ENCODE measurements at regions not wholly inside any gene's neighbourhood (a gene's known extent, or its start where the extent isn't known, plus 50 kb on each side); places are given as distances from the start of the nearest gene placed in this dataset.

GRCh38 chr2:223251656-223252229, 199.8 kb downstream of the KCNE4 start:
- no peak for DNase-seq (ENCODE audit: low read depth in 1 of 2, low spot score in 1 of 2)
- TF ChIP-seq JUND (IDR thresholded peaks at IDR 0.05; ENCODE audit: low read depth): no peak
- in situ Hi-C loops (cut with HindIII; ENCODE audit: low pct_unique_long_range_greater_than_20kb, low sequenced_read_pairs): no loop called here

- no peak for TF ChIP-seq JUND (IDR thresholded peaks at IDR 0.05; ENCODE audit: low read depth)
- no peak for DNase-seq (ENCODE audit: low read depth in 1 of 2, low spot score in 1 of 2)
- in situ Hi-C loops (cut with HindIII; ENCODE audit: low pct_unique_long_range_greater_than_20kb, low sequenced_read_pairs): no loop called here
Measured at GRCh38 chr2:223260681-223261080, 208.7 kb downstream of the KCNE4 start.

GRCh38 chr2:223262946-223263345, 211.0 kb downstream of the KCNE4 start:
- no peak for DNase-seq (ENCODE audit: low read depth in 1 of 2, low spot score in 1 of 2)
- TF ChIP-seq JUND (IDR thresholded peaks at IDR 0.05; ENCODE audit: low read depth): no peak
- in situ Hi-C loops (cut with HindIII; ENCODE audit: low pct_unique_long_range_greater_than_20kb, low sequenced_read_pairs): no loop called here

- in situ Hi-C loops (cut with HindIII; ENCODE audit: low pct_unique_long_range_greater_than_20kb, low sequenced_read_pairs): no loop called here
- TF ChIP-seq JUND (IDR thresholded peaks at IDR 0.05; ENCODE audit: low read depth): no peak
- no peak for DNase-seq (ENCODE audit: low read depth in 1 of 2, low spot score in 1 of 2)
Measured at GRCh38 chr2:223264541-223265193, 212.7 kb downstream of the KCNE4 start.

- TF ChIP-seq JUND (IDR thresholded peaks at IDR 0.05; ENCODE audit: low read depth): no peak
- DNase-seq (ENCODE audit: low read depth in 1 of 2, low spot score in 1 of 2): no peak
Measured at GRCh38 chr2:223267160-223267951, 215.4 kb downstream of the KCNE4 start.

GRCh38 chr2:223269386-223269785, 217.4 kb downstream of the KCNE4 start:
- in situ Hi-C loops (cut with HindIII; ENCODE audit: low pct_unique_long_range_greater_than_20kb, low sequenced_read_pairs): no loop called here
- TF ChIP-seq JUND (IDR thresholded peaks at IDR 0.05; ENCODE audit: low read depth): no peak
- DNase-seq (ENCODE audit: low read depth in 1 of 2, low spot score in 1 of 2): no peak

More at GRCh38 chr2:223267160-223267951, 215.4 kb downstream of the KCNE4 start:
- in situ Hi-C loops (cut with HindIII; ENCODE audit: low pct_unique_long_range_greater_than_20kb, low sequenced_read_pairs): no loop called here

- no peak for DNase-seq (ENCODE audit: low read depth in 1 of 2, low spot score in 1 of 2)
- no peak for TF ChIP-seq JUND (IDR thresholded peaks at IDR 0.05; ENCODE audit: low read depth)
- in situ Hi-C loops (cut with HindIII; ENCODE audit: low pct_unique_long_range_greater_than_20kb, low sequenced_read_pairs): no loop called here
Measured at GRCh38 chr2:223270548-223270947, 218.6 kb downstream of the KCNE4 start.

GRCh38 chr2:223273995-223274394, 222.0 kb downstream of the KCNE4 start:
- in situ Hi-C loops (cut with HindIII; ENCODE audit: low pct_unique_long_range_greater_than_20kb, low sequenced_read_pairs): no loop called here
- no peak for TF ChIP-seq JUND (IDR thresholded peaks at IDR 0.05; ENCODE audit: low read depth)
- DNase-seq (ENCODE audit: low read depth in 1 of 2, low spot score in 1 of 2): no peak

- no peak for TF ChIP-seq JUND (IDR thresholded peaks at IDR 0.05; ENCODE audit: low read depth)
- in situ Hi-C loops (cut with HindIII; ENCODE audit: low pct_unique_long_range_greater_than_20kb, low sequenced_read_pairs): no loop called here
- no peak for DNase-seq (ENCODE audit: low read depth in 1 of 2, low spot score in 1 of 2)
Measured at GRCh38 chr2:223282221-223282620, 230.2 kb downstream of the KCNE4 start.

GRCh38 chr2:223283329-223283728, 231.3 kb downstream of the KCNE4 start:
- no peak for DNase-seq (ENCODE audit: low read depth in 1 of 2, low spot score in 1 of 2)
- in situ Hi-C loops (cut with HindIII; ENCODE audit: low pct_unique_long_range_greater_than_20kb, low sequenced_read_pairs): no loop called here
- no peak for TF ChIP-seq JUND (IDR thresholded peaks at IDR 0.05; ENCODE audit: low read depth)

GRCh38 chr2:223283771-223284170, 231.8 kb downstream of the KCNE4 start:
- in situ Hi-C loops (cut with HindIII; ENCODE audit: low pct_unique_long_range_greater_than_20kb, low sequenced_read_pairs): no loop called here
- no peak for DNase-seq (ENCODE audit: low read depth in 1 of 2, low spot score in 1 of 2)
- TF ChIP-seq JUND (IDR thresholded peaks at IDR 0.05; ENCODE audit: low read depth): no peak

- no peak for DNase-seq (ENCODE audit: low read depth in 1 of 2, low spot score in 1 of 2)
- no peak for TF ChIP-seq JUND (IDR thresholded peaks at IDR 0.05; ENCODE audit: low read depth)
- in situ Hi-C loops (cut with HindIII; ENCODE audit: low pct_unique_long_range_greater_than_20kb, low sequenced_read_pairs): no loop called here
Measured at GRCh38 chr2:223285370-223286265, 233.6 kb downstream of the KCNE4 start.
